Progenitor cell of endocrine pancreas (in vitro differentiated cells): ENCODE measurements at regions not wholly inside any gene's neighbourhood (a gene's known extent, or its start where the extent isn't known, plus 50 kb on each side); places are given as distances from the start of the nearest gene placed in this dataset.

Experiments
- DNase-seq: peaks from one replicate; pipeline ENCODE4 v3.0.0; 2021; ENCODE audit warnings: low spot score; ENCODE audit not compliant: unreplicated experiment
- H3K27ac Mint-ChIP-seq: 2 replicates; pipeline ENCODE4 v1.8.0; 2021; ENCODE audit warnings: mild to moderate bottlenecking, moderate library complexity, mixed read lengths
- H3K27me3 Mint-ChIP-seq: 2 replicates; pipeline ENCODE4 v1.8.0; 2021; ENCODE audit warnings: mixed read lengths
- H3K36me3 Mint-ChIP-seq: 2 replicates; pipeline ENCODE4 v1.8.0; 2022; ENCODE audit warnings: mixed read lengths; ENCODE audit not compliant: insufficient read depth
- H3K4me1 Mint-ChIP-seq: 2 replicates; pipeline ENCODE4 v1.8.0; 2021; ENCODE audit warnings: low read depth, mixed read lengths
- H3K4me3 Mint-ChIP-seq: 2 replicates; pipeline ENCODE4 v1.8.0; 2021; ENCODE audit warnings: low read depth, mild to moderate bottlenecking, moderate library complexity, mixed read lengths
- H3K9me3 Mint-ChIP-seq: 2 replicates; pipeline ENCODE4 v1.8.0; 2021; ENCODE audit warnings: low read depth, mixed read lengths
- CTCF ChIP-seq: fragments of 200-600 bp; sonication (generic); IDR thresholded peaks from one replicate; pipeline ENCODE4 v1.5.0; 2021; ENCODE audit warnings: antibody characterized with exemption, mild to moderate bottlenecking; ENCODE audit not compliant: unreplicated experiment

DNA sequence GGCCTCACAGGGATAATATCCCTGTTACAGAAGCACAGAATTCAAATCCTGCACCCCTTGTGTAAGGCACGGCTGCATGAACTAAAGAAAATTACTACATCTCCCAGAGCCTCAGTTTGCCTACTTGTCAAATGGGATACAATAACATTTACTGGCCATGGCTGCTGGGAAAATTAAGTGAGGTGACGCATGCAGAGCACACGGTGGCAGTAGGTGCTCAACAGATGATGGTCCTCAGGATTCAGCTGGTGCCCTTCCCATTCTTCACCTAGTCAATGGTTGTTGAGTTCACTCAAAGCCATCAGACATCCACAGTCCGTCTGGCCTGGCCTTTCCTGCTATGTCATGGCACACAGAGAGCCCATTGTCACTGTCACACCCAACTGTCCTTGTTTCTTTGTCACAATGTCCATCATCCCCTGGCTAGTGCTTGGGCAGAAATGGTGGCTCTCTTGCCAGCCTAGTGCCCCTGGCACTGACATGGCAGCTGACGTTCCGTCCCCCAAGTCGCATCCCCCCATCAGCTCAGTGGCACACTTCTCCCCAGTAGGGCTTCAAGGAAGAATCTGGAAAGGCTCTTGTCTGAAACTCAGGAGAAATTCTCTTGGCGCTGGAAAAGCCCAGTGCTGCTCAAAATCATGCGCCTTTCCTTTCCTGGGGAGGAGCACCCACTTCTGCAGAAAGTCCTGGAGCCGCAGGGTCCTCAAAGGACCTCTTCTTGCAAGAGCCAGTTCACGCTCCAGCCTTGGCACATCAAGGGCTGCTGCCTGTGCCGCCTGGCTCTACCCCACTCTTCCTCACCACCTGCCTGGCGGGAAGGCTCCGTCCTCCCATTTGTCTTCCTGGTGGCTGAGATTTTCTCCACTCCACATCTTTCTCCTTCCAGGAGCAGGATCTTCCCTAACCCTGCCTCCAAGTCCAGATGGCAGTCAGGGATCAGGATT lies 55.9 kb upstream of the SLC66A3 start:
- TF ChIP-seq CTCF: no peak
- Mint-ChIP-seq H3K27ac (no peak overlapping the region), H3K9me3 (no peaks in the 10 kb centered on the region), H3K4me3 (no peak overlapping the region), H3K36me3 (no peaks in the 10 kb centered on the region), H3K27me3 (peaks cover 18% of the 10 kb centered on the region), H3K4me1 (no peaks in the 10 kb centered on the region)
- DNase-seq: no peak

- DNase-seq: no peak
- Mint-ChIP-seq H3K36me3 (no peaks in the 10 kb centered on the region), H3K9me3 (no peaks in the 10 kb centered on the region), H3K27me3 (peaks cover 16% of the 10 kb centered on the region), H3K27ac (no peak overlapping the region), H3K4me1 (no peaks in the 10 kb centered on the region), H3K4me3 (no peak overlapping the region)
- no peak for TF ChIP-seq CTCF
These were observed 55.1 kb upstream of the SLC66A3 start for GRCh38 chr2:11100130-11100529.

GRCh38 chr2:11100976-11101375 lies 54.3 kb upstream of the SLC66A3 start:
- Mint-ChIP-seq H3K27ac (no peak overlapping the region), H3K4me1 (no peaks in the 10 kb centered on the region), H3K27me3 (peaks cover 15% of the 10 kb centered on the region), H3K4me3 (no peak overlapping the region), H3K36me3 (no peaks in the 10 kb centered on the region), H3K9me3 (no peaks in the 10 kb centered on the region)
- TF ChIP-seq CTCF: no peak
- DNase-seq: no peak

GRCh38 chr2:11101430-11101829 lies 53.8 kb upstream of the SLC66A3 start:
- no peaks in the 10 kb centered on the region for H3K4me1 Mint-ChIP-seq
- H3K9me3 Mint-ChIP-seq: no peaks in the 10 kb centered on the region
- H3K4me3 Mint-ChIP-seq: no peak overlapping the region
- peaks cover 15% of the 10 kb centered on the region for H3K27me3 Mint-ChIP-seq
- H3K36me3 Mint-ChIP-seq: no peaks in the 10 kb centered on the region
- no peak for DNase-seq
- no peak overlapping the region for H3K27ac Mint-ChIP-seq
- no peak for TF ChIP-seq CTCF

DNA sequence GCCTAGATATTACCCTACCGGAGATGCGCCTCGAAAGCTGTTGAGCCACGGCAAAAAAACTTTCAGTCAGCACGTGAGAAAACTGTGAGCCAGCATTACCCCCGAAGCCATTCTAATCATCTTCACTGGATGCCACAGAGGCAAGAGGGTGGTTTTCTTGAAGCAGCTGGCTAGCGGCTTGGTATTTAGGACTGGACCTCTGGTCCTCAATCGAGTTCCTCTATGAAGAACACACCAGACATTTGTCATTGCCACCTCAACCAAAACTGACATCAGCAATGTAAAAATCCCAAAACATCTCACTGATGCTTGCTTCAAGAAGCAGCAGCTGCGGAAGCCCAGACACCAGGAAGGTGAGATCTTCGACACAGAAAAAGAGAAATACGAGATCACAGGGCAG lies 52.8 kb upstream of the SLC66A3 start:
- peaks cover 15% of the 10 kb centered on the region for H3K27me3 Mint-ChIP-seq
- no peak overlapping the region for H3K4me3 Mint-ChIP-seq
- TF ChIP-seq CTCF: no peak
- H3K36me3 Mint-ChIP-seq: no peaks in the 10 kb centered on the region
- H3K9me3 Mint-ChIP-seq: no peaks in the 10 kb centered on the region
- no peak for DNase-seq
- H3K4me1 Mint-ChIP-seq: no peaks in the 10 kb centered on the region
- no peak overlapping the region for H3K27ac Mint-ChIP-seq
